SKM-1 treated with dmso at 0.1 percent for 144 hours (cell line): ENCODE measurements at regions not wholly inside any gene's neighbourhood (a gene's known extent, or its start where the extent isn't known, plus 50 kb on each side); places are given as distances from the start of the nearest gene placed in this dataset.
"Not testable (repeated sequence)": the region's sequence is repeated elsewhere in the genome, so short reads cannot be mapped to it uniquely, and the experiment has no call there.

Experiments
- DNase-seq: peaks from one replicate; lab custom pipeline; 2025; ENCODE audit not compliant: unreplicated experiment; lab: John Stamatoyannopoulos, UW

DNA sequence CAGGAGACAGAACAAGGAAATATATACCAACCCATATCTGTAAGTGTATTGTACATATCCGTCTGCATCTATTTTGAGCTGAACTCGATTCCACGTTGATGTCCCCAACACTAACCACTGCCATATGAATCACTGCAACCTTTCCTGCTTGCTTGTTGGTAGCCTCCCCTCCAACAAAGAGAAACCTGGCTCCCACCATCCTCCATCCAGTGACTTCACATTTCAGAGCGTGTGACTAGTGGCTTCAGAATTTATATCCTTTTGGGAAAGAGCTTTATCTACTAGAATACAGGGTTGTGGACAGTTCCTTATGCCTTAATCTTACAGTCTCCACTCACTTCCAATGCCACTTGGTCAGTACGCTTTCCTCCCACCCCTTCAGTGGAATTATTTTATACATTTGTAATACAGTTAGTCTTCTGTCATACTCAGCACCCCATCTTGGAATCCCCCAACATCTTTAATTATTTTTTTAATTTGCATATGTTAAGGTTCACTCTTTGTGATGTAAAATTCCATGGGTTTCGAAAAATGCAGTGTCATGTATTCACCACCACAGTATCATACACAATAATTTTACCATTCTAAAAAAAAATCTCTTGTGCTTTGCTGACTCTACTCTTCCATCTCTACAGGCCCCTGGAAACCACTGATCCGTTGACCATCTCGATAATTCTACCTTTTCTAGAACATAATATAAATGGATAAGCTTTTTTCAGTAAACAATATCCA lies 264.7 kb downstream of the BCL2L11 start:
- DNase-seq, result not testable (repeated sequence)

DNA sequence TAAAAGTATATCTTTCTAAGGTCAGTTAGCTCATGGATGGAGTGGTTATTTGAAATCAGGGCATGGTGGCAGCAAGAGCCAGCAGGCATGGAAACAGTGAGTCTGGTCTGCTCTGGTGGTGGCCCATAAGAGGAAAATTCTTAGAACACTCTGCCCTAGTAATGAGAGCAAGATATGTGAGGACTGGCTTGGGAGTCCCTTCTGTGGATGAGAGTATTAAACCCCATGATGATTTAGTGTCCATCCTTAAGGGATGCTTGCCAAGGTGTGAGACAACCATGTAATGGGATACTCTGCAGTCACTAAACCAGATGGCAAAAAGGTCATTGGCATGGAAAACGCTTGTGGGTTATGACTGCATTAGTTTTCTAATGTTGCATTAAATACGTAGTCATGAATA lies 269.9 kb downstream of the BCL2L11 start:
- DNase-seq, result not testable (repeated sequence)

DNA sequence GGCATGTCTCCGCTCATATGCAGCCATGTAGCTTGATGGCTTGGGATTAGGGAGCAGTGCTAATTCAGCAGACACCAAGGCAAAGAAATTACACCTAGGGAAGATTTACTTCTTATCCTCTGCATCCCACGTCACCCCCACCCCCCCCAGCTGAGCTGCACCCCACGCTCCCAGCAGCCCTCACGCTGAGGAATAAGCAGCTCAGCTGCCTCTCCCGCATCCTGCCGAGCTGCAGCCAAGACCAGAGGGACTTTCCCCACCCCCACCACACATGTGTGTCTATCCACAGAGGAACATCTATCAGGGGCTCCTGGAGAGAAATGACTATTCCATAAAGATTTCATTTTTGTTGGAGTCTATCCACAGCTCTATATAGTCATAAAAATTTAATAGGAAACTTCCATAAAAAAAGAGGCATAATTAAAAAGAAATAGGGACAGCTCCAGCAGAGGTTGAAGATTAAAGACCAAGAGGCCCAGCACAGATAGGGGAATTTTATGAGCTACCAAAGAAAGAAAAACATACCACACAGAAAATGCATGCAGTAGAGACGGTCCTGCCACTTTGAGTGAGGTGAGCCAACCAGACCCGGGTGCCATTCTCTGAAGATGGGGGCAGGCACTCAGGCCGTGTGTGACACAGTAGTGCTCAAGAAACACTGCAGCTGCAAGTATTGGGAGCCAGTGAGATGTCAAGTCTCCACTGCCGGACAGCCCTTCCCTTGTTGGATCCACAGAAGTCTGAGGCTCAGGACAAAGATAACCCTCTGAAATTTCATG lies 274.8 kb downstream of the BCL2L11 start:
- not testable (repeated sequence) for DNase-seq

DNA sequence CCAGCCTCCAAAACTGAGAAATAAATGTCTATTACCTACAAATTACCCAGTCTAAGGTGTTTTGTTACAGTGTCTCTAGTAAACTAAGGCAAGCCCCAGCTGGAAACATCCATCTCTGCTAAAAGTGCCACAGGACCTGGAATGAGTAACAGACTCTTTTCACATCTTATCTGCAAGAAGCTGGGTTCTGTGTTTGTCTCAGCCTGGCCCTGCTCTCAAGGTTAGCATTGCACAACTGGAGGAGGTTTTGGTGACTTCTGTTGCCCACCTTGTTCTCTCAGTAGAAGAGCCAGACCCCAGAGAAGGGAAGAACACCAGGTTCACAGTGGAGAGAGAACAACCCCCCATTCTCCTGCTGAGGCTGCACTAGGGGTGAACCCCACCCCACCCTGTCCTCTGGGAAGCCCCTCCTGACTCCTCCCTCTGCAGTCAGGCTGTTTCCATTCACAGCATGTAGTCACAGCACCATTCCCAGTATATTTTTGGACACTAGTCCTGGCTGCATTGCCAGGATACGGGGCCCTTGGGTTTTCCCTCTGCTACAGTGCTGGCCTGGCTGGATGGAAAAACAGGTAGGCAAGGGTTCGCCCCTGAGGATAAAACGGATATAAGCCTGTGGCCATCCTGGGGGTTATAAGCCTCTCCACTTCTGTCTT lies 280.0 kb downstream of the BCL2L11 start:
- DNase-seq, result not testable (repeated sequence)

DNA sequence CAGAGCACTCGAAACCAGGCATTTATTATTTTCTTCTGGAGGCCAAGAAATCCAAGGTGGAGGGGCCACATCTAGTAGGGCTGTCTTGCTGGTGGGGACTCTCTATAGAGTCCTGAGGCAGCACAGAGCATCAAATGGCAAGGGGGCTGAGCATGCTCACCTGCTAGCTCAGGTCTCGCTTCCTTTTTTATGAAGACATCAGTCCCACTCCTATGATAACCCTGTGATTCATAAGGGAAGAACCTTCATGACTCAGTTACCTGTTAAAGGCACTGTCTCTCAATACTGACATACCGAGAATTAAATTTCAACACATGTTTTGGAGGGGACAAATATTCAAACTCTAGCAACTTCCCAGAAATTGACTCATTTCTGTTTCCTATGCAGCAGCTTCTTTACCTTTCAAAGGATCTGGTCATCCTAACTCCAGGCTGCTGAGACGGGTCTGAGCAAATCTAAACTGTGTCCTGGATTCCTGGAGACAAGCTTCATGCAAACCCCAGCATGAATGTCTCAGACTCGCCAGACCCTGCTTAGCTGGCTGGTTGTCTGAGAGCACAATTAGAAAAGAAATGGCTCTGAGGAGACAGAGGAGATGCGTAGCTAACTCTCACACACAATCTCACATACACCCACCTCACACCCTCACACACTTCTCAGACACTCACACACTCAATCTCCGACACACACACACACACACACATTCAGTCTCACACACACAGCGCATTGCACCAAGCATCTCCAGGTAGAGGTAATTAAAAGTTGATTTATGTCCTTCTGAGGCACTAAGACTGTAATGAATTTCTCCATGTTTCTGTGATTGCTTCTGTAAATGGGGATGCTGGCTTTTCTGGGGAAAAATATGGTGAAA lies 280.8 kb downstream of the BCL2L11 start:
- not testable (repeated sequence) for DNase-seq

DNA sequence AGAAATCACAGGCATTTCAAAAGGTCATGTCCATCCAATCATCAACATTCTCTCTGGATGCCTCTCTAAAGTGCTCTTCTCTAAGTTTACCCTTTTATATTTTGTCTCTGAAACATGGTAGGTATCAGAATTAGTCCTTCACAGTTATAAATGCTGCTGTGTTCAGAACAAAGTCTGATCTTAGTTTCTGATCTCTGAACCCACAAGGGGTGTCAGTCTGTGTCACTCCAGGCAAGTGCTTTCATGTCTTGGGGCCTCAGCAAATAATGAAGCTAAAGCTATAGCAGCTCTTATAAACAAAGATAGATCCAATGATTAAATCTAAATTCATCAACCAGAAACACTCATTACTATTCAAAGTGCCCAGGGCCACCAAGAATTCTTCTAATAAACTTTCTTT lies 281.7 kb downstream of the BCL2L11 start:
- not testable (repeated sequence) for DNase-seq

DNA sequence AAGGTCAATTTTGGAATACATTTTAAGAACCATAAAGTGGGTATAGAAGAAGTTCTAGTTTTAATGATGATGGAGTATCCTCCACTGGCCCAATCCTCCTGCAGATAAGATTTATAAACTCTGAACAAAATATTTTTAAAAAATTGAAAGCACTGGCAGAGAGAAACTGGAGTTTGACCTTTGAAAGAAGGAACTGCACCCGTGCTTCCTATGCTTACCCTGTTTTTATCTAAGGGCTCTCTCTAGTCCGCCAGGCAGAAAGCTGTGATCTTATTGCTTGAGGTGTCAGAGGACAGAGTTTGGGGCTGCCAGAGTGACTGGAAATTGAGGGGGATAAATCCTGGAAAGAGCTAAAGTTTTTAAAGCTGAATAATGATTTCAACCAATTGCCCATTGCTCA lies 282.6 kb downstream of the BCL2L11 start:
- DNase-seq, result not testable (repeated sequence)

DNA sequence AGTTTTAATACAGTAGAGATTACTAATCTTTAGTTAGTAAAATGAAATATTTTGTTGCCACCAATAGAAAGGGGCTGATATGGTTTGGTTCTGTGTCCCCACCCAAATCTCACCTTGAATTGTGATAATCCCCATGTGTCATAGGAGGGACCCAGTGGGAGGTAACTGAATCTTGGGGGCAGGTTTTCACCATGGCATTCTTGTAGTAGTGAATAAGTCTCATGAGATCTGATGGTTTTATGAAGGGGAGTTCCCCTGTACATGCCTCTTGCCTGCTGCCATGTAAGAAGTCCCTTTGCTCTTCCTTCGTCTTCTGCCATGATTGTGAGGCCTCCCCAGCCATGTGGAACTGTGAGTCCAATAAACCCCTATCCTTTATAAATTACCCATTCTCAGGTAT lies 285.9 kb downstream of the BCL2L11 start:
- not testable (repeated sequence) for DNase-seq

DNA sequence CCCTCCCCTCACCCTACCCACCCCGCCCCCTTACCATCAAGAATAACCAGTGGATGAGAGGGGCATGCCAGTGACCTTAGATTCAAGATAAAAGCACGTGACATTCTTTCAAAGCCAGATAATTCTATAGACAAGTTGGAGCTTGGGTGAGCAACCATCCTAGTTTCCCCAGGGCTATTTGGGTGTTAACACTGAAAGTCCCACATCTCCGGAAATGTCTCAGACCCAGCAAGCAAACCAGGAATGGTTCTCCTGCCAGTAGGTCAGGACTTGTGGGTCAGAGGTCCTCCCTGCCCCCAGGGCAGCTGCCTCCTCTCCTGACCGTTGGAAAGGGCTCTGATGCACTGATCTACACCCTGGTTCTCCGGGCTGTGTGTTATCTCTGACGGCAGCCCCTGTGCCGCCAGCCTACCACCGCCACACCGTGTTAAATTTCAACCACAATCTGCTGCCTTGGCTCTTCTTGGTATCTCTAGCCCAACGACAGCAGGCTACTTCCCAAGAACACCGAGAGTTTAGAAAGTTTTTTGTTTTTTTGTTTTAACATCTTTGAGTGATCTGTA lies 287.0 kb downstream of the BCL2L11 start:
- DNase-seq, result not testable (repeated sequence)

DNA sequence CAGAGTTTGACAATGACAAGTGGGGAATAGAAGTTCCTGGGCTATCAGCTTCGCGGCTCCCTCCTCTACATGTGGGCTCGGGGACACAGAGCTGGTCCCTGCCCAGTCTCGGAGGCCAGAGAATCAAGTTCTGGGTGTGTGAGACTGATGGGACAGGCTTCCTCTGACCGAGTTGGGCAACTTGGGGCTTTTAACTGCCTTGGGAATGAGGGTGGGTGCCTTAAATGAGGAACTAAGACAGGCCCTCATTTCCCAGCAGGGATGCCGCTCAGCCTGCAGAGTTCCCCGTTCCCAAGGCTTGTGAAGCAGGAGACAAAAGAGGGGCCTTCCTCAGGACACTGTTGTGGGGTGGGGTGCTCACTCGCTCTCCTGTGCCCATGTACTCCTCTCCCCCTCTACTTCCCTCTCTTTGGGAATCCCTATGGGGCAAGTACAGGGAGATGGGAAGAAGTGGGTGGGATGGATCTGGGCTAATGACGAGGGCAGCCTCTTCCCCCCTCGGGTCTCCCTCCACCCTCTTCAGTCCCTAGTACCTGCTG lies 290.2 kb downstream of the BCL2L11 start:
- DNase-seq, result not testable (repeated sequence)

DNA sequence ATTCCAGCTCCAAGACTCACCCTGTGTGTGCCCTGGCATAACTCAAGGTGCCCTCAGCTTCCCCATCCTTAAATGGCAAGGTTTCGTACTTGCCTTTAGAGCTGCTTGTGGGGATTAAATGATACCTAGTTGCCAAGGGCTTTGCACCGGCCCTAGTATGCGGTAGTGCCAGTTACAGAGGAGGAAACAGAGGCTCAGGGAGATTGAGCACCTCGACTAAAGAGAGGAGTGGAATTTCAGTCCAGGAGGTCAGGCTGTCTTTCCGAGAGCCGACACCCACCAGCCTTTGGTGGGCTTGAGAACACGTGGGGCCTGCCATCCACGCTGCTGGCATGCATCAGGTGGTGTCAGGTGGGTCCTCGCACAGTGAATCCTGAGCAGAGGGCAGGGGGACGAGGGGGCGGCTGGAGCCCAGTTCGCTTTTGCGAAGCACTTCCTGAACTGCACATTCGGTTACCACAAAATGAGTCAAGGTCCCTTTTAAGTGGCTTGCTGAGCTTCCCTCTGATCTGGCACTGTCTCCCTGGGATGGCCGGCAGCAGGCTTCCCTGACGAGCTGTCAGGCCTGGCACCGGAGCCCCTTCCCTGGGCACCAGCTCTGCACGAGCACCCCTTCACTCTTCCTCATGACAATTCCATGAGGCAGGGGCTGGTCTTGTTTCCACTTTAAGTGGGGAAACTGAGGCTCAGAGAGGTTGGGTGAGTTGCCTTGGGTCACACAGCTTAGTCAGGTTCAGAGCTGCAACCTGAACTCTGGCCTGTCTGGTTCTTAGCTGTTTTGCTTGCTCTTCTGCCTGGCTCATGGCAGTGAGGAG lies 291.4 kb downstream of the BCL2L11 start:
- not testable (repeated sequence) for DNase-seq

DNA sequence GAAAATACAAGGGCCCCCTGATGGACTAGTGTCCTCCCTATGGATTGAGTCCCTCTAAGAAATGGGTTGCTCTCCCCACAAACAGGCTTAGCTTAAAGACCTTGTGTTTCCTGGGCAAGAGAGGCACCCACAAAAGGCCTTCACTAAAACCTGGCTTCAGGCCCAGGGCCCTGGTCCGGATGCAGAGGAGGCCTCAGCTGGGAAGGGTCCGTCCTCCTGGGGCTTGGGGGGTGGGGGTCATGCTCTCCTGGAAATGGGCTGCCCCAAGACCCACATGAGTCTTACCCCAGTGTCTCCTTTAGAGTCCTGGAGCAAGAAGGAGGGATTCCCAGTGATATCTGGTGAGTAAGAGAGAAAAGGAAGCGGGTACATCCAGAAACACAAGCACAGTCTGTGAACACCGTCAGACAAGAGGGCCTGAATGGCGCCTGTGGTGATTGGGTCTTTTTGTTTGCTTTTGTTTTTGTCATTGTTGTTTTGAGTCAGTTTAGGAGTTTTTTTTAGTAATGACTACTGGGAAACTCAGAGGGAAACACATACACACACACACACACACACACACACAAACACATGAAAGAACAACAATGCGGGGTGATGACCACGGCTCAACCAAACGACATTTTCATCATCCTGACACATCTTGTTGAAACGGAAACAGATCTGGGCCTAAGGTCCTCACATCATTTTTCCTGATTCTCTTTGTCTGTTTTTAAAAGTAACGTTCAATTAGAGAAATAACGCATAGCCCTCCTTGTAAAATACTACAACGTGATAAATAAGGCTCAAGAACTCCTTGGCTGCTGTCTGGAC lies 292.3 kb downstream of the BCL2L11 start:
- not testable (repeated sequence) for DNase-seq

DNA sequence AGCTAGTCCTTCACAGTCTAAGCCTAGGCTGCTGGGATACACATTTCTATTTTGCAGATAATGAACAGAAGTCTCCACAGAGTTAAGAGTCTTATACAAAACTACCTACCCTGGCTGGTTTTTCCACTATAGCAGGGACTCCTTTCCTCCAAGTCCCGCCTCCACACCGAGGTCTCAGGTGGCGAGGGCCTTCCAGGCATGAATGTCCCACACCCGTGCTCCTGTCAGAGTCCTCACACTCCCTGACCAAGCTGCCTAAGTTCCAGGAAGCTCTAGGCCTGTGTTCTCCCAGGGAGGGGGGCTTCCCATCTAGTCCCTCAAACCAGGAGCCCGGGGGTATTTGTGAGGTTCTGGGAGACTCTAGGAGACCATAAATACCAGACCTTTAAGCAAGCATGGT lies 293.2 kb downstream of the BCL2L11 start:
- DNase-seq, result not testable (repeated sequence)

DNA sequence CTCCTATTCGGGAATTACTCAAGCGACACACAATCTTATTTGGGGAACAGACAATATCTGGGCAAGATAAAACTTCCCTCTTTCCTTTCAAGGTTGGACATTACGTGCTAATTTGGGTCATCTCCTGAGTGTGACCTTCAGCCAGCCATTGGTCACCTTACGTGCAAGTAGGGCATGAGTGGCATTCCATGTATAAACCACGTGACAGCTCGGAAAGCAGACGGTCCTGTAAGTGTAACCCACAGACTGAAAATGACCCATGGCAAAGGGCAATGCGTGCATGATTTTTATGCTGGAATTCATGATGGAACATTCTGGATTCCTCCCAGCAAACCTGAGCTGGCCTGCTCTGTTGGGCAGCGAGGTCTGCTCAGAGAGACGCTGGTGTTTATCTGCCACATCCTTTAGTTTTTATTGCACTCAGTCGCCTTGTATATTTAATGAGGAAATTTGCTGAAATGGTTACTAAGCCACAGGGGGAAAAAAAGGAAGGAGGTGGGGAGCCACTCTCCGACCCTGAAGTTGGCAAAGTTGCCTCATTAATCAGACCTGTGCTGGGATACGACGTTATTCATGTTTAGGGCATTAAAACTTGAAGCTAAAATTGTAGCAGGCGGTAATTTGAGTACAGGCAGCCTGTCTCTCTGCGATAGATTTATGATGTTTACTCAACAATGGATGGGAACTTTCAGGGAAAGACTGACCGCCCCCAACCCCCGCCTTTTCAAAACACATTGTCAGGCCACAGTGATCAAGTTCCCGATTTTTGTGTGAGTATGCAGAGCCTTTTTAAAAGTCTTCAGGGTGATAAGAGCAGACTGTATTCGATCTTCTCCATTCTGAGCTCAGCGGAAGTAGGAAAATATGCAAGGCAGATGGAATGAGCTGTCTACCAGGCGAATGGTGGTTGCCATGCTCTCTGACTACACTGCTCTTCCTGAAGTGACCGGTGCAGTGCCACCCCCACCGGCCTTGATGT lies 295.3 kb downstream of the BCL2L11 start:
- not testable (repeated sequence) for DNase-seq

DNA sequence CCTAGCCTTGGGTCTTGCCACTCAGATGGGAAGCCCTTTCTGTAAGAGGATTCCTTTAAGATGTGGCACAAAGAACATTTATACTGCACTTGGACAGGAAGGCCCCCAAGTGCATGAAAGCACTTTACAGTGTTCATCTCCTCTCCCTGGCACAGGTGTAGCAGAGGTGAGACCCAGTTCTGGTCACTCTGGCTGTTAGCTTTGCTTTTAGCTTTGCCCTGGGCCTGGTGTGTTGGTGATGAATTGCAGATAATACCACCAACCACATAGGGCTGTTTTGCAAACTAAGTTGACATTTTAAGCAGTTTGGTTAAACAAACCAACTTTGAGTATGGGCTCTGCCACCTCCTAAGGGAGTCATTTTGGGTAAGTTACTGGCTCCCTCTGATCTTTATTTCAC lies 296.3 kb downstream of the BCL2L11 start:
- DNase-seq, result not testable (repeated sequence)

DNA sequence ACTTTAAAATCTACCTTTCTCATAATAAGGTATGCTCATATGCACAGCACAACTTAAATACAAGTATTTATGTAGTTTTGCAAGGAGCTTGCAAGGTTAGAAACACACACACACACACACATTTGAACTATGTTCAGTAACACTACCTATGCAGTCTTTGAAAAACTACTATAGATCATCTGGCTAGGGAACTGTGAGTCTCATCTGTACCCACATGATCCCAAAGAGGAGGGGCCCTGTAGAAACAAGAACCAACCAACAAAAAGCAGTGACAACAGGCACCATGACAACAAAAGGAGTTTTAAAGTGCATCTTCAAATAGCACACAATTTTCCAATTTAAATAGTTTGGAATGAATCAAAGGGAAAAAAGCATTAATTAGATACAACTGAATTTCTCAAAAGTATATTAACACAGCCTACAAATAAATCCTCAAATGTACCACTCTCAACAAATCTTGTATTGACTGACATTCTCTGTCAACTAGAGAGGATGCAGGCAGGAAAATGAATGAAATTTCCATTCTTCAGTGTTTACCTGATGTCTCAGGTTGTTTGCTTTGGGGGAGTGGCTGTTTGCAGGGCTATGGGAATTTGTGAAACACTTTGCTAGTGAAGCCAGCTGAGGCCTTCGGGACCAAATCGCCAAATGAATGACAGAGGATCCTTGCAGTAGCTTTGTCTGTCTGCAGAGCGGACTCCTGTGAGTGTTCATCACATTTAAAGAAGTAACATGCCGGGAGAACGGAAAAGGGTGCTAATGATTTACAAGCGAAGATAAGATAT lies 297.6 kb downstream of the BCL2L11 start:
- DNase-seq, result not testable (repeated sequence)

DNA sequence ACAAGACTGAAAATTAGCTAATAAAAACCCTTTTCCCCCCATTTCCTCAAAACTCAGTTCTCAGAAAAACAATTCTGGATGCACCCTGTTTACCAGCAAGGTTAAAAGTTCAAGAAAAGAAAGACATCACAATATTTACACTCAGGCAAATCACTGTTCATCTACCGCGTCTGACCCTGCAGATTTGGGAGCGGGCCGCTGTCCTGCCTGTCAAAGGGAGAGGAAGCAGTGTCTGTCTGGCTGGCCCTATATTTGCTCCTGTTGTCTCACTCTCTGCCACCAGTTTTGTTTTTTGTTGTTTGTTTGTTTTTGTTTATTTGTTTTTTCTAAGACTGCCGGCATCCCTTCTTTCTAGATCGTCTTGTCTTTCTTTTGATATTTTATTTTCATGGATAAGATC lies 299.4 kb downstream of the BCL2L11 start:
- not testable (repeated sequence) for DNase-seq
